Gastroesophageal sphincter (tissue), 3 donors: ENCODE measurements at regions not wholly inside any gene's neighbourhood (a gene's known extent, or its start where the extent isn't known, plus 50 kb on each side); places are given as distances from the start of the nearest gene placed in this dataset.

Experiments
- EP300 ChIP-seq: sonication (generic); formaldehyde crosslinking; IDR thresholded peaks from one replicate; pipeline ENCODE4 v1.6.1; 2017; ENCODE audit warnings: antibody characterized with exemption, mild to moderate bottlenecking
- POLR2A ChIP-seq, 2 donors: fragments of 450-650 bp; IDR thresholded peaks; one replicate each; pipeline ENCODE4 v1.6.1; 2017; ENCODE audit warnings: antibody characterized with exemption in 2 of 2, mild to moderate bottlenecking in 2 of 2, moderate library complexity in 1 of 2
- TF ChIP-seq, protein P1 (sequence below), 4 experiments: fragments of 200-600 bp in 2 of 4; fragments of 450-650 bp in 2 of 4; sonication (generic) in 1 of 4; IDR thresholded peaks; one replicate each; pipeline ENCODE4 v1.5.1; 2017 to 2019; ENCODE audit warnings: antibody characterized with exemption in 4 of 4, mild to moderate bottlenecking in 2 of 4, moderate library complexity in 2 of 4

DNA sequence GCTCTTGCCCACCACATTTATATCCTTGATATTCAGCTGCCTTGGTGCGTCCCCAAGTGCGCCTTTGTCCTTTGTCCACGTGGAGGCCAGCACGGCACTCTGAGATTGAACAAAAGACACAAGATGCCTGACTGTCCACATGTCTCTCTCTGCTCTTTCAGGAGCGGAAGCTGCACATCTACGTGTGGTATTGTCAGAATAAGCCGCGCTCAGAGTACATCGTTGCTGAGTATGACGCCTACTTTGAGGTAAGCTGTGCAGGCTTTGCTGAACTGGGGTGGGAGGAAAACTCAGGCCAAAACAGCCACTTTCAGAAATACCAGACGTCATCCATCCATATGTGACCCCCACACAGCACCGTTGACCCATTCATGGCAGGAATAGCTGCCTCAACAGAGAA lies 72.0 kb upstream of the UMPS start:
- no peak for TF ChIP-seq POLR2A (IDR thresholded peaks at IDR 0.05)
- TF ChIP-seq, protein P1, sequence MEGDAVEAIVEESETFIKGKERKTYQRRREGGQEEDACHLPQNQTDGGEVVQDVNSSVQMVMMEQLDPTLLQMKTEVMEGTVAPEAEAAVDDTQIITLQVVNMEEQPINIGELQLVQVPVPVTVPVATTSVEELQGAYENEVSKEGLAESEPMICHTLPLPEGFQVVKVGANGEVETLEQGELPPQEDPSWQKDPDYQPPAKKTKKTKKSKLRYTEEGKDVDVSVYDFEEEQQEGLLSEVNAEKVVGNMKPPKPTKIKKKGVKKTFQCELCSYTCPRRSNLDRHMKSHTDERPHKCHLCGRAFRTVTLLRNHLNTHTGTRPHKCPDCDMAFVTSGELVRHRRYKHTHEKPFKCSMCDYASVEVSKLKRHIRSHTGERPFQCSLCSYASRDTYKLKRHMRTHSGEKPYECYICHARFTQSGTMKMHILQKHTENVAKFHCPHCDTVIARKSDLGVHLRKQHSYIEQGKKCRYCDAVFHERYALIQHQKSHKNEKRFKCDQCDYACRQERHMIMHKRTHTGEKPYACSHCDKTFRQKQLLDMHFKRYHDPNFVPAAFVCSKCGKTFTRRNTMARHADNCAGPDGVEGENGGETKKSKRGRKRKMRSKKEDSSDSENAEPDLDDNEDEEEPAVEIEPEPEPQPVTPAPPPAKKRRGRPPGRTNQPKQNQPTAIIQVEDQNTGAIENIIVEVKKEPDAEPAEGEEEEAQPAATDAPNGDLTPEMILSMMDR (IDR thresholded peaks at IDR 0.05): no peak
- no peak for TF ChIP-seq EP300
